GM04504 (cell line): ENCODE measurements at regions not wholly inside any gene's neighbourhood (a gene's known extent, or its start where the extent isn't known, plus 50 kb on each side); places are given as distances from the start of the nearest gene placed in this dataset.

Source experiments
- DNase-seq: peaks from one replicate; pipeline ENCODE4 v3.0.0-alpha.2; 2012; ENCODE audit warnings: low read depth

DNA sequence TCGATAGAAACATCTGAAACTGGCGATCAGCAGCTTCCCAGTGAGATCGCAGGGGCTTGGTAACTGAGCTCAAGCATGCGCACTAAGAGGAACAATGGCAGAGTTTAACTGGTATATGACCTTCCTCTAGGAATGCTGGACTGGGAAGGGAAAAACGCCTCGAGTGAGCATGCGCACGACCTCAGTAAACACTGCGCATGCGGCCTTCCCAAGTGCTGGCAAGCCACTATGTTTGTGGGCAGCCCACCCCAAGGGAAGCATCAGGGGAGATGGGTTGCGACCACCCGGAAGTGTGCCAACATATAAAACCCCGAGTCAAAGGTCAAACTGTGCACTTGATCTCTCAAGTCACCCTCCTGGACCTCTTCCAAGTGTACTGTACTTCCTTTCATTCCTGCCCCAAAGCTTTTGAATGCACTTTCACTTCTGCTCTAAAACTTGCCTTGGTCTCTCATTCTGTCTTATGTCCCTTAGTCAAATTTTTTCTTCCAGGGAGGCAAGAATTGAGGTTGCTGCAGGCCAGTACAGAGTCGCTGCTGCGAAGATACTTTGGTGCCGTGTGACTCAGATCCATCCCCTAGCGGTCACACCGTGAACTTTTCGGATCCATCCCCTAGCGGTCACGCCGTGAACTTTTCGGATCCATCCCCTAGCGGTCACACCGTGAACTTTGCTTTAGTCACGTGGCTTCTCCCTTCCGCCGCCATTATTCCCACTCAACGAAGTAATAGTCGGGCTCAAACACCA lies 243.3 kb downstream of the FAM43A start:
- no peak for DNase-seq

DNA sequence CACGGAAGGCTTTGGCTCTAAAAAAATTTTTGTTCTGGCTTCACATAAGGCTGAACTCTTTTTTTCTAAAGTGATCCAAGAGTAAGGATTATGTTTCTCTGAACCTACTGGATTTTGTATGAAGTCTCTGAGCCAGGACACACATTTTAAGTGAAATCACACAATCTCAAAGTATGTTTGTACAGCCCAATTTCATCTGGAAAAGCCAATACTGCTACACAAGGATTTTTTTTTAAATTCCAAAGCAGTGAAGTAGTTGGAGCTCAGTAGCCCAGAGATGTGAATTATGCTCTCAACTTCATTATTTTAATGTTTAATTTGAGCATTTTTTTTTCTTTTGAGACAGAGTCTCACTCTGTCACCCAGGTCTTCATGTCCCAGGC lies 243.9 kb downstream of the FAM43A start:
- no peak for DNase-seq

DNA sequence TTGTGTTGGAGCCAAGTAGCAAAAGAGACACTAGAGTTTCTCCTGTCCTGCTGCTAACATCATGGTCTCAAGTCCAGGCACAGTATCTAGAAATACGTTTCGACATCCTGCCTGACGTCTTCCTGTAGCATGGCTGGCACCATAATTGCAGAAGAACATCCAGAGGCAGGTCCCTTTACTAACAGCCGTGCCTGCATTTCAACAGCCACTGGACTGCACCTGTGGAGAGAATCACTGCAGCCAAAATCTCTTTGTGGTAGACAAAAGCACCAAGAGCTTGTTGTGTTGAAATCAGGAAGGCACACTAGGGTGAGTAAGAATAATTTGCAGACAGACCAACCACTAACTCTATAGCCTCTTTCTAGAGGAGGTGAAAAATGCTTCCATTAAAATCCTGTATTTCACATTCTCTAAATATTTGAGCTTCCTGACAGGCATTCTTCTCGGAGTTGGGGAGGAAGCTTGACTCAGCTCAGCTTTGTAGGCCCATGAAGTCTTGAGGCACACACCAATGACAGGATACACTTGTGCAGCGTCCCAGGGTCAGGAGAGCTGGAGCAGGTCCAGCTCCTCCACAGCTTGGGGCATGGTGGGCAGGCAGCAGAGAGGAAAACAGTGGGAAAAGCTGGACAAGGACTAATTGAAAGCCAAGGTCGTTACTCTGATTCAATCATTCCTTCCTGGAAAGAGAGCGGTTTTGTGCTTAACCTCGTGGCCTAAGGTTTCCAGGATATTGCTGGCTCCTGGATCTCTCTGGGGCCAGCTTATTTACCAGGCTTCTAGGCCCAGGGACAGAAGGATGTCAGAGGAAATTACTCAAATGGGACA lies 244.9 kb downstream of the FAM43A start:
- DNase-seq: peak; percentile 45

DNA sequence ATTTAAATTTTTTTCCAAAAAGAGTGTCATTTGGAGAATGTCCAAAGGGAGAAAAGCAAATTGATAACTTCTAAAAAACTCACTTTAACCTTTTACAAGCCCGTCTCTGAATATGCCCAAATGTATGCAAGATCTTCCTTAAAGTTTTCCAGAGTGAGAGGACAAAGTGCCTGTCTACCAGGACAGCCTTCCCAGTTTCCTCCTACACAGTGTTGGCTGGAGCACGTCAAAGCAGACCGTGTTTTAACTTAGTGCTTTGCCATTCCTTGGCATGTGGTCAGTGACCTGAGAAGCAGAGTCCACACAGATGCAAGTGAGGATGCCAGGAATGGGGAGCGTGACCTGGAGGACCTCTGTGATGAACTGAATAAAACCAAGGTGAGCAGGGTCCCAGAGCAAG lies 245.7 kb downstream of the FAM43A start:
- DNase-seq: no peak

DNA sequence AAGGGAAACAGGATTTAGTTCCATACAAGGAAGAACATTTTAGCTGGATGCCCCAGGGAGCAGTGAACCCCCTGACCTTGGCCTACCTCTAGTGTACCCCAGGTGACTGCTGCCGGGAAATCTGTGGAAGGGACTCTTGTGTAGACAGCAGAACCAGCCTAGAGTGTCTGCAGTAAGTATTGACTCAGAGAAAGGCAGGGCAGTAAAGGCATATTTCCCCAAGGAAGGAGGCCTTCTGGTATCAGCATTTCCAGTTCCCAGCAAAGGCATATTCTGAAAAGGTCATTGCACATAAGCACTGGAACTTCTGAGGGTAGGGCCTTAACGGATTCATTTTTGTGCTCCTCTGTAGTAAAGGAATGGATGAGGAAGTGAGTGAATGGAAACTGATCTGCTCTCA lies 246.2 kb downstream of the FAM43A start:
- no peak for DNase-seq

DNA sequence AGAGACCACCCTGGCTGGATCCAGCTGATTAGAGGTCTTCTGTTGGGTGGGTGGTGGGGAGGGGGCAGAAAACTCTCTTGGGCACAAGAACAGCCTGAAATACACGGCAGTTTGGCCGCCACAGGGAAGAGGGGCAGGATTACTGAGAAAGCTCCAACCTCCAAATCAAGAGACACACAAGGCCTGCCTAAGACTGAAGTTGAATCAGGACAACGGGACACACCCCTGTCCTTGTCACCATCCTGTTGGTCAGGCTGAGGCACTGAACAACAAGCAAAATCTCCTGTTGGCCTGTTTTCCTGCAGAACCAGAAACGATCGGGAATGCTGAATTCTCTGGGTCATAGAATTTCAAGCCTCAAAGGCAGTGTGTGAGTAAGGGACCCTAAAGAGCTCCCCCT lies 247.8 kb downstream of the FAM43A start:
- no peak for DNase-seq

DNA sequence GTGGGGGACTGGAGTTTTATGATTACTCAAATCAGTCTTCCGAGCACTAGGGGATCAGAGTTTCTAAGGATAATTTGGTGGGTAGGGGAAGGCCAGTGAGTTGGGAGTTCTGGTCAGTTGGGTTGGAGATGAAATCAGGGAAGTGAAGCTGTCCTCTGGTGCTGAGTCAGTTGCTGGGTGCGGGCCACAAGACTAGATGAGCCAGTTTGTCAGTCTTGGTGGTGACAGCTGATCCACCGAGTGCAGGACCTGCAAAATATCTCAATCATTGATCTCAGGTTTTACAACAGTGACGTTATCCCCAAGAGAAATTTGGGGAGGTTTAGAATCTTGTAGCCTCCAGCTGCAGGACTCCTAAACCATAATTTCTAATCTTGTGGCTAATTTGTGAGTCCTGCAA lies 249.4 kb downstream of the FAM43A start:
- DNase-seq: no peak

DNA sequence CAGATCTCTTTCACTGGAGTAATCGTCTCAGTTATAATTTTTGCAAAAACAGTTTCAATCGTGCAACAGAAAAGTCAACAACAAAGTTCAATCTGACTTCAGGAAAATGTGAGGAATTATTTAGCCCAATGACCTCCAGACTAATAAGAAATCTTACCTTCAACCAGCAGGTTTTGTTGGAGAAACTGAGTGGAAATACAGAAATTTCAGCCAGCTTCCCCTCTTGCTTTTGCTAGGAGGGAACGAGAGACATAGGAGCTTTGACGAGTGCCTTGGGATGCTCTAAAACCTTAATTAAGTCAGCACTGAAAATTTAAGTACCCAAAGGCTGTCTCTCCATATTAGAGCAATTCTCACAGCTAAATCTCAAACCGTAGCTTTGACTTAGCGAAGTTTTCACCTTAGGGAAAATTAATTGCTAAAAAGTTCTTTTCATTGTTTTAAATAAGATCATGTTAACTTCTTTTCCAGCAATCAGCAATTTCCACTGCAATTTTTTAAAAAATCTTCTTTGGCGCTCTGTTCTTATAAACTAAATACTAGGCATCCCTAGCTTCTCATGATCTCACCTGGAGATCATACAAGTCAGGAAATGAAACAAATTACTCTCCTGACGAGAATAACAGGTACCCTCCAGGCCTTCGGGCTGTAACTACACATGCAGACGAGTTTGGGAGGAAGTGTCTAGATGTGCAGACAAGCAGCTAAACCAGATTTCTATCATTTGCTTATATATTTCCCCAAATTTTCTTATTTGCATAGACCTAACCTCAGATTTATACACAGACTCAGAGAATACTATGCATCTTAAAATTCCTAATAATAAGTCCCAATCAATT lies 250.2 kb downstream of the FAM43A start:
- no peak for DNase-seq

DNA sequence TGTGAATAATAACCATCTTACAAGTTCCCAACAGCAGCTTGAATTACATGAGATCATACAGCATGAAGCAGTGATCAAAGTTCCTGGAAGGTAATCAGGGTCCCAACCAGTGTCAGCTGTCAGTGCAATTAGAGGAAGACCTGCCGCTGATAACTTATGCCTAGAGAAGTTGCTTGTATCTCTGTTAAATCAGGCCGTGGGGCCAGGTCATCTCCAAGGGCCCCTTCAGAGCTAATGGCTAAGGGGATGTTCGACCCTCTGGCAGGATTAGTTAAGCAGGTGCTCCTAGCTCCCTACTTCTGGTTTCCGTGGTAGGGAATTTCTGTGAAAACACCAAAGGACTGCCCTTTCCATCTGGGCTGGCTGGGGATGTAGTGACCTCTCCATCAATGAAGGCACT lies 251.0 kb downstream of the FAM43A start:
- no peak for DNase-seq

DNA sequence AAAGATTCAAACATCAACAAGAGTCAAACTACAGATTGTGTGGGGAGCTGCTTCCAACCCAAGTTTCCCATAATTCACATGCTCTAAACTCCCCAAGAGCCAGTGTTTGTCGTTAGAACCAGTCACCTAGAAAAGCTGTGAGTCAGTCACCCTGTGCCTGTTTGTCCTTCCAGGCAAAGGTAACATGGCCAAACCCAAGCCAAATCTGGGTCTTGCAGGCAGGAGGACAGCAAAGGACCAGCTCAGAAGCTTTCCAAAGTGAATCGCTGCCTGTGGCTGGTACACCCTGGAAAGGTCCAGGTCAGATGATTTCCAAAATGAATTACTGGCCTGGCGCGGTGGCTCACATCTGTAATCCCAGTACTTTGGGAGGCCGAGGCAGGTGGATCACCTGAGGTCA lies 251.5 kb downstream of the FAM43A start:
- no peak for DNase-seq

DNA sequence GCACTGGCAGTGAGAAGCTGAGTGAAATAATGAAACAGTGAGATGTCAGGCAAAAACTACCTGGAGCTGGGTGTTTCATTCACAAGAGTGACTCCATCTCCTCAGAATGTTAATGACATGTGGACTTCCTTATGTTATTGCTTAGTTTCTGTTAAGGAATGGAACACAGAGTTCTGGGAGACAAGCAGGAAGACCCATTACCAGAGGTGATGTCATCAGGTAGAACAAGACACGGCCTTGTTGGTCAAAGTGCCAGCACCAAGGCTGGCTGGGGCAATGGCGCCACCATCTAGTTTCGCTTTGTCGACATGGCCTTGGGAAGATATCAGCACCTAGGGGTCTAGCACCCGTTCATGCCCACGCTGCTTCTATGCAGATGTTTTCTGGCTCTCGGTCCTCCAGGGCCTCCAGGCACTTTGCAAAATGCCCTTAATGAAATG lies 252.2 kb downstream of the FAM43A start:
- DNase-seq: no peak

DNA sequence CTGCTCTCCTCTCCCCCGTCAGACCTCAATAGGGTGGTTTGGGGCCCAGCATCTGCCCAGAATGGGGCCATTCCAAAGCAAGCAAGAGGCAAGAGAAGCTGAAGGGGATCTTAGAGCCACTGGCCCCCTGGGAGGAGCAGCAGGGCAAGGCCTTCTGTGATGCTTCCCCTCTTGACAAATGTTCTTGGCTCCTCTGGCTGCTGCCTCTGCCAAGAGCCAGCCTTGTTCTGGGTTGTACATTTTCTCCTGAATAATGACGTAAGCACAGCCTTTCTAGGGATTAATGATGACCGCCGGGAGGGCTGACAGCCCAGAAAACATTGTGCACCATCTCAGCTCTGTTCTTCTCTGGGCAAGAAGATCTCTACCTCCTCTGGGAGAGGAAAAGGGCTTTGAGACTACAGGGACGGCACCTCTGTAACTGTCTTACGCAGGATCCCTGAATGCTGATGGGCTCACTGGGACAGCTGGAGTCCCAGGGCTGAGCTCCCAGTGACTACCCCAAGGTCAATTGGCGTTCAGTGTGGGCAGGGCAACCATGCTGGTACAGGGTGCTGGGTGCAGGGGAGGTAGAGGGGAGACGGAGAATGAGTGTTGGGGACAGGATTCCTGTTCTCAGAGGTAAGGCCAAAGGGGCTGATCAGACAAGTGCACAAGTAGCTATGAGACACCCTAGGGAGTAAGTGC lies 253.3 kb downstream of the FAM43A start:
- DNase-seq: no peak

DNA sequence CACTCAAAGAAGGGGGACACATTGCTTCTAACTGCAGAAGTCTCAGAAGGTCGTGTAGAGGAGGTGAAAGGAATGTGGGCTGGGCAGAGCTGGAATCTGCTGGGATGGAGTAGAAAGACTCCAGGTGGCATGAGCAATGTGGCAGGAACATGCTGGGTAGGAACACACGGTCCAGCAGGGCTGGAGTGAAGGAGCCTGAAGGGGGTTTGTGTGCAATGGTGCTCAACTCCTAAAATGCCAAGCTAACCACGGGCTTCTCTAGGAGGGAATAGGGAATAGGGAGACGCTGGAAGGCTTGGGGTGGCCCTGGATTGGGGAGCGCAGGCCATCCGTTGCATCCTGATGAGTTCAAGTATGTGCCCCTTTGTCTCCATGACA lies 253.8 kb downstream of the FAM43A start:
- DNase-seq: no peak

DNA sequence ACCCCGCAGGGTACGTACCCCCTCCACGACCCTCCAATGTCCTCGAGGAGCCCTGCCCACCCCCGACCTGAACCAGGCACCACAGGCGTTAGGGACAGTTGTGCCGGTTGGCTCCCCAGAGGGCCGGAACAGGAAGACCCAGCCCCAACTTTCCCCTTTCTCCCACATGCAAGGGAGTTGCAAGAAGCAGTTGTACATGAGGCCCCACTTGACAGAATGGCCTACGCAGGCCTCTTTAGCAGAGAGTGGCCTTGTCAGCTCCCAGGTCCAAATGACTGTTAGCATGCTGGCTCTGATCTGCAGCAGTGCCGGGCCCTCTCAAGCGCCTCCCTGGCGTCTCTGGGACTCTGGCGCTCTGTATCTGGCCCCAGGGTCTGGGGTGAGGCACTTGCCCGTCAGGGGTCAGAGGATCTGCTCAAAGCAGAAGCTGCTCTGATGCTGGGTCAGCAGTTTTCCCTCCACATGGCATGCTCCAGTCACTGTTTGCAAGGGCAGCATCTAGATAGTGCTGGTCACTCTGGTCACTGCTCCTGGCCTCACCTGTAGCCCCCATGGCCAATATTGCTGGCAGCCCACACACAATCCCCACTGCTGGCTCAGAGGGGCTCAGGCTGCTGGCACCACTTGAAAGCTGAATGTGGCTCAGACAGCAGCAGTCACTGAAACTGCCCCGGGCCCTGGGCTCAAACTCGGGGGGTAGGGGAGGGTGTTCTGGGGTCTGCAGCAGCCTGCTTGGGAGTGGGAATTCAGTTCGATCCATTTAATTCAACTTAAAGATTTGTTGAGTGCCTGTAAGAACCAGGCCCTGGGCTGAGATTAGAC lies 254.5 kb downstream of the FAM43A start:
- no peak for DNase-seq

DNA sequence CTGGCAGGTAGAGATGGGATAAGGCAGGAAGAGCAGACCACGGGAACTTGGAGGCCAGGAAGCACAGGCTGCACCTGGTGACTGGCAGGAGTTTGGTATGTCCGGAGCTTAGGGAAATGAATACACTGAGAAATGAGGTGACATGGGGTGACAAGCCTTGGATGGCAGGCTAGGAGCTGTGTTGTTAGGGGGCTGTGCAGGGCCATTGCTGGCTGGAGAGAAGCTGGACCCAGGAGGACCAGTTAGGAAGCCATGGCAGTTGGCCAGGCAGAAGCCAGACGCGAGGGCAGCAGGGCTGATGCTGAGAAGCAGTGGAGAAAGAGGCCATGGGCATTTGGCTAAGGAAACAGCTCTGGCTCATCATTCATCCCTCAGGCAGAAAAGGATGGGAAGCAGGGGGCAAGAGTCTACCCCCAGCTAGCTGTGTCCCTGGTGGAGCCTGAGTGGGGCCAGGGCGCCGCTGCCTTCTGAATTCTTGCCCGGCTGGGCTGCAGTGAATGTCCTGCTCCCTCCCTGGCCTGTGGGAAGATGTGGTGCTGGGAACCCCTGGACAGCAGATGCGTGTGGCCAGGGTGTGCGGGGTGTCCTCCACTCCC lies 255.8 kb downstream of the FAM43A start:
- no peak for DNase-seq

DNA sequence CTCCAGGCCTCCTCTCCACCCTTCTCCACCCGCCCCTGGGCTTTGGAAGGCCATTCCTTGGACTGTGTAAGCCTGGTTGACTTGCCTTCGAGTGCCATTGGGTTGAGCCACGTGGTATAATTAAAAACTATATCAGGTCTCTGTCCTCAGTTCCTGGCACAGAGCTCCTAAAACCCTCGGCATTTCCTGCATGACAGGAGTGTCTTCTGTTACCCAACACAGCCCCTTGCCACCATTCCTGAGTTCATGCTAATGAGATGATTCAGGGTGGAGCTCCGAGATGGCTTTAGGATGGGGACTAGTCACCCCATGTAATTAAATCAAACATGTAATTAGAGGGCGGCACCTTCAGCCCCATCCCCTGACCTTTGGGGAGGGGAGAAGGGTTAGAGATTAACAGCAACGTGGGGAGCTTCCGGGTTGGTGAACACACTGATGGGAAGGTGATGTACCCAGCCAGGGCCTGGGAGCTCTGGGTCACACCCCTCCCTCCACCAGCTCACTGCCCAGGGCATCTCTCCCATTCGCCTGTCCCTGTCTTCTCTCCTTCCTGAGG lies 256.4 kb downstream of the FAM43A start:
- DNase-seq: no peak

DNA sequence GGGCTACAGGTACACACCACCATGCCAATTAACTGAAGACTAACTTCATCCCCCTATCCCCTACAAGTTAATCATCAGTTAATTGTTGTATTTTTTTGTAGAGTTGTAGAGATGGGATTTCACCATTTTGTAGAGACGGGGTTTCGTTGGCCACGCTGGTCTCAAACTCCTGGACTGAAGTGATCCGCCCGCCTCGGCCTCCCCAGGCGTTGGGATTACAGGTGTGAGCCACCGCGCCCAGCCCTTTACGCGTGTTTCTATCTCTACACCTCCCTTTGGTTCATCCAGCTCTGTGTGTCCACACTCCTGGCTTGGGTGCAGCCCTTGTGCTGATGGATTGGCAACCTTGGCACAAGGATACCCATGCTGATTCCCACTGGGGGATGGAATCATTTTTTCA lies 258.8 kb downstream of the FAM43A start:
- DNase-seq: no peak

DNA sequence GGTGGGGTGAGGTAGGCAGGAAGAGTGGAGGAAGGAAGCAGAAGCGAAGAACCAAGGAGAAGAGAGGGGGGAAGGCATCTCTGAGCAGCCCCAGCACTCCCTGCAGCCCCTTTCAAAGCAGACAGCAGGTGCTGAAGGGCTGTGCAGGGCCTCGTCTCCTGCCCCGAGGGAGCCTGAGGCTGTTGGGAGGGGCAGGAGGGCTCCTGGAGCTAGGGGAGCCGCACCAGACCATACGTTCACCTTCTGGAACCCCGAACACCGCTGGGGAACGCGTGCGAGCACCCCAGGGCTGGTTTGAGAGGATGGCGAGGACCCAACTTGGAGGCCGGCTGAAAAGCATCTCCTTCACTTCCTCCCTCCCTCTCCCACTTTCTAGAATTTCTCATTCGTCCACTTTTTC lies 259.8 kb downstream of the FAM43A start:
- no peak for DNase-seq

DNA sequence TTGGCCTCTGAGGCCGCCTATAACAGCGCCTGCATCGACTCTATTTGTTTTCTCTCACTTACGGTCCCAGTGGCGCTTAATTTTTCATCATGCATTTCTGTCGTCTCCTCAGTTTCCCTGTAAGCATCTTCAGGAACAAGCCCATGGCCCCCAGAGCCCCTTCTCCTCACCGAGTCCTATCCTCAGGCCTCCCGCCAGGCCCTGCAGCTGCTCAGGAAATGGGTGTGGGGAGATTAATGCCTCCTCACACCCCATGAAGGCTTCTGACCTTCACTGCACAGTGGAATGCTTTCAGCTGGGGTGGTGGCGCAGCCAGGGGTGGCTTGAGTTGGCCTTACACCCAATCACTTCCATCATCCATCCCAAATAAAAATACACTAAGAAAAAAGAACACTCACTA lies 260.4 kb downstream of the FAM43A start:
- no peak for DNase-seq

DNA sequence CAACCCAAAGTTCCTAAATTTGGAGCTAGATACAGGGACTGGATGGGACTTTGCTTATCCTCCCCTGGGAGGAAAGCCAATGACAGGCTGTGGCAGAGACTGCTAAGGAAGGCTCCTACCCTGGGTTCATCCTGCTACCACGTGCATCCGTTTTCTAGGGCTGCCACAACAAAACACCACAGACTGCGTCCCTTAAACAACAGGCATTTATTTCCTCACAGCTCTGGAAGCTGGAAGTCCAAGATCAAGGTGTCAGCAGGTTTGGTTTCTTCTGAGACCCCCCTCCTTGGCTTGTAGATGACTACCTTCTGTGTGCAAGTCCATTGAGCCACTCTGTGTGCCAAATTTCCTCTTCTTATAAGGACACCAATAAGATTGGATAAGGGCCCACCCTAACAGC lies 263.9 kb downstream of the FAM43A start:
- DNase-seq: no peak
